GM12865 (cell line): ENCODE measurements at regions not wholly inside any gene's neighbourhood (a gene's known extent, or its start where the extent isn't known, plus 50 kb on each side); places are given as distances from the start of the nearest gene placed in this dataset.
"Not testable (repeated sequence)": the region's sequence is repeated elsewhere in the genome, so short reads cannot be mapped to it uniquely, and the experiment has no call there.

ENCODE experiments used
- DNase-seq: peaks from one replicate; pipeline ENCODE4 v3.0.0; 2010; ENCODE audit warnings: low read depth
- H3K4me3 ChIP-seq: 2 replicates; pipeline ENCODE4 v1.5.1; 2011; ENCODE audit warnings: mild to moderate bottlenecking, low read depth, low read length, control low read depth
- CTCF ChIP-seq: IDR thresholded peaks from 2 replicates; pipeline ENCODE4 v1.5.1; 2011; ENCODE audit warnings: low read length, control low read depth, low read depth, inconsistent platforms; ENCODE audit not compliant: insufficient read depth; ENCODE audit errors: missing control alignments

DNA sequence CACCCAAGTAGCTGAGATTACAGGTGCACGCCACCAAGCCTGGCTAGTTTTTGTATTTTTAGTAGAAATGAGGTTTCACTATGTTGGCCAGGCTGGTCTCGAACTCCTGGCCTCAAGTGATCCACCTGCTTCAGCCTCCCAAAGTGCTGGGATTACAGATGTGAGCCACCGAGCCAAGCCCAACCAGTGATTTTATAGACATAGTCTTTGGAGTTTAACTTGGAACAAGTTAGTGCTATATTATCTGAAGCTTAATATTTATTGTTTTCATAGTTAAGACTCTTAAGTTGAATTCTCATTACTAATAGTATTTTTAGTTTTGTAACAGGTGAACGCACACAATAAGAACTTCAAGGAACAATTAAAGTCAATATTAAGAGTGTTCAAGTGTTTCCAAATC is 122.1 kb downstream of the SPAG6 start:
- not testable (repeated sequence) for DNase-seq, H3K4me3 ChIP-seq

DNA sequence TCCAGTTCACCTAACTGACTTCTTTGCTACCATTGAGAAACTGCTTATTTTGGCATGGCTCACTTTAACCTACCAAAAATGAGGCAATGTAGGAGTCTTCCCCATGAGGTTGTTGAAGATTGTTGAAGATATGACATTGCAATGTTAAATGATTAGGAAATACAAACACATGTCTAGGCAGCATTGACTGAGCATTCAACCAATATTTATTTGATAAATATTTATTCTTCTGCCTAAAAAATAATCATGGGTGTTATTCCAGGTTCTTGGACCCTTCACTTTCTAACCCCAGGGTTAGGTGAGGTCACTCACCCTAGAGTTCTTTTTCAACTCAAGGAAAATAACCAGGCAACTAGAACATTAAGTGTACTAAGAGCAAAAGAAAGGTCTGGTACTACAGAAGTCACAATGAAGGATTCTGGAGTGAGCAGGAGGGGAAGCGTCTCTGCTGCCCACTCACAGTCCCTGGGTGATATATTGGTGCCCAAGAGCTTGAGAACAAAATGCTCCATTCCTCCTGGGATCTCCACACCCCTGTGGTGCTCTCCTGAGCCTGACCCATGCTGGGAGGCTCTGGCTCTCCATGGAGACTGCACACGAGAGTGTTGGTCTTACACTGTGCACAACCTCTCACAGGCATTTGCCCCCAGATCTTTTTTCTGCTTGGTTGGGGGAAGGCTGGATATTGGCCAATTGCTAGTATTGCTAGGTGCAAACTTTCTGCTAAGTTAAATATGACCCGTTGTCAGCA is 123.4 kb downstream of the SPAG6 start:
- no peak for DNase-seq
- no peak for TF ChIP-seq CTCF
- H3K4me3 ChIP-seq = no peak overlapping the region

- H3K4me3 ChIP-seq = no peak overlapping the region
- TF ChIP-seq CTCF = no peak
- DNase-seq = no peak
These were observed 127.7 kb downstream of the SPAG6 start for GRCh38 chr10:22473044-22473443.

DNA sequence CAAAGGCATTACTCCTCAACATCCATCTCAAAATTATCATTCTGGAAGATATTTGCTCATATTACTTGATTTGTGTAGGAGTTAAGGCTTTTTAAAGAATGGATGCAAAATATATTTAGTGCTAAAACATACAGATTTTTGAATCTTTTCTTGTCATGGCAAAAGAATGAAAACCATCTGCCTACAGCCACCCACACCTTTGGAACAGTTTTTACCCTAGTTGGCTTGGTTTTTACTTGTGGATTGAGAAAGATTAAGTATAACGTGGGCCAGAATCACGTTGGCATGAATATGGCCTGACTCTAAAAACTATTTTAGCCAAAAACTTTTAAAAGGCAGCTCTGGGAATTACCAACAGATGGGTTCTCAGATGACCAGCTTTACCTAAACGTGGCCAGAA is 128.2 kb downstream of the SPAG6 start:
- no peak for TF ChIP-seq CTCF
- DNase-seq = no peak
- H3K4me3 ChIP-seq = no peak overlapping the region

DNA sequence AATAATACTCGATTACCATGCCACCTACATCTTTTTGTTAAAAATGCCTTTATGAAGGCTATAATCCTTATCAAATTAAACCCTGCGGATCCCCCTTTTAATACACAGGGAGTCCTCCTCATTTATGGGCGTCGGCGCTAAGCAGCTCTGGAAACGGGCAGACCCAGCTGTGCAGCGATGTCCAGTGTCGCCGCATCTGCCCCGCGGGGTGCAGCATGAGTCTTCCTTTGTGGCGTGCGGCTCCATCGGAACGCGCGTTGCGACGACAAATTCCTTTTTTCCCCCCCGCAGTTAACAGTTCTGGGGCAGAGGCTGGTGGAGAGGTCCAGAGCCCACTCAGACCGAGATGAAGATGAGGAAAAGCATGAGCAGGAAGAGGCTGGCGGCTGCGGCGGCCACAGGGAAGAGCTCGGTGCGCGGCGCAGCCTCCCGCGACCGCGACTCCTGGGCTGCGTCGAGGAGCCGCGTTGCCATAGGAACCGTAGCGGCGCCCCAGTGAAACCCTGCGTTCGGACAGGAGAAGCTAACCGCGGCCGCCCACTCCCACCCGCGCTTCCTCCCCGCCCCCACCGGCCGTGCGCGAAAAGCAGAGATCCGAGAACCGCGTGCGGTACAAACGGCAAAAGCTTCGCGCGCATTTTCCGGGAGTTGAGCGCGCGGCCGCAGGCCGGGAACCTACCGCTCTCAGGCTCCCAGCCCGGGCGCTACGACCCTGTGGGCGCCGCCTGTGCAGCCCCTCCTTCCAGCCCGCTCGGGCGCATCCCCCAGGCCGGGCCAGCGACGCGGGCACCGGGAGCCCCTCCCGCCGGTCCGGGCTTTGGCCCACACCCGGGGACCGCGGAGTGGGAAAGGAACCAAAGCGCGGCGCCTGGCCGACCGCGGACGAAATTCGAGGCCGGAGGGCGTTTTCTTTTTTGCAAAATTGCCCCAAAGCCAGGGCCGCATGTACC is 130.6 kb downstream of the SPAG6 start:
- no peak for TF ChIP-seq CTCF
- H3K4me3 ChIP-seq = peak overlapping the region; percentile 56
- peak; percentile 50 for DNase-seq

DNA sequence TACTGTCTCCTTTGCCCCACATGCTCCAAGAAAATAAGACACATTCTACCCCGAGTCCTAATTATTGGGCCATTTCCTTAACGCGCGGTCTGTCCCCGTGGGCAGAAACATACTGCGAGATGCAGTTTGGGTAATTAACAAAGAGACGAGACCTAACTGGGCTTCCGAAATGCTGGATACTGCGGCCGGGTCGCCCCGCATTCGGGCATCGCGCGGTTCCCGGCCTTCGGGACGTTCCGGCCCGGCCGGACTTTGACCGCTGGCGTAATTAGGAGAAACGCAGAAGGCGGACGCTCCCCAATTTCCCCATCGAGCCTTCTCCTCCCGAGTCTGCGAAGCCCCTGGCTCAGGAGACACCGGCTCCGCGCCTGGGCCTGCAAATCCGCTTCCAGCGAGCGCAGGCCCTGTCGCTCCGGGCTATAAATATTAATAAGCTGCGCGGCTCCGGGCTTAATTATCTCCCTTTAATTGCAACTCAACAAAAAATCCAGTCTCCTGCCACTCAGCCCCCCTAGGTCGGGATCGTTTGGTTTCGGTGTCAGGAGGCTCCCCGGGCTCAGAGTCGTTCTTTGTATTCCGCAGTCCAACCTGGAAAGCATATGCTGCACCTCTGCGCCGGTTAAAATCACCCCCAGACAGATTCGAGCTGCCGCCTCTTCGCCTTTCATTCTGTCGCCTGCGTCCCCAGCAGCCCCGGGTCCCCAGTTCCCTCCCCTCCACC is 131.5 kb downstream of the SPAG6 start:
- no peak for DNase-seq
- H3K4me3 ChIP-seq = peak overlapping the region; percentile 56
- TF ChIP-seq CTCF = no peak
